Erythroblast (primary cell): ENCODE measurements at regions not wholly inside any gene's neighbourhood (a gene's known extent, or its start where the extent isn't known, plus 50 kb on each side); places are given as distances from the start of the nearest gene placed in this dataset.
"Not testable (repeated sequence)": the region's sequence is repeated elsewhere in the genome, so short reads cannot be mapped to it uniquely, and the experiment has no call there.

Experiments
- DNase-seq, 2 experiments: peaks; one replicate each; lab custom pipeline; 2025; lab: John Stamatoyannopoulos, UW
- GATA1 ChIP-seq: IDR thresholded peaks from 2 replicates; pipeline ENCODE4 v1.6.1; 2011; ENCODE audit warnings: low read depth, mild to moderate bottlenecking, control low read depth, low read length, moderate library complexity
- POLR2A ChIP-seq: IDR thresholded peaks from 2 replicates; pipeline ENCODE4 v1.6.1; 2011; ENCODE audit warnings: mild to moderate bottlenecking, low read length

GRCh38 chr6:141095308-141095707 is 1037.4 kb upstream of the GJE1 start:
- TF ChIP-seq GATA1 (no peak), POLR2A (no peak)
- DNase-seq: no peak

DNA sequence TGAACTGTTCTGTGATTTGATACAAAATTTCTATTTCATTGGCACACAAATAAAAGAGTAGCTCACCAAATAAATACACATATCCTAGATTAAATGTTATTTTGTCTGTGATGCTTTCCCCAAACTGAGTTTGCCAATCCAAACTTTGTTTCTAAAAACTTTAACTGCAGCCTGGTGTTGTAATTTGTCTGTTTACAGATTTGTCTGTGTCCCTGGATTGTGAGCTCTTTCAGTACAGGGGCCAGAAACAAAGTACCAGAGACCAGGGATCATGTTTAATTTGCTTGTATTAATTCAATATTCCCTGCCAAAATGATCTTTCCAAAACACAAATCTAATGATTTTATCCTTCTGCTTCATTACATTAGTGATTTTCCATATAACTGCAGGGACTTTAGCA is 1044.6 kb upstream of the GJE1 start:
- no peak for TF ChIP-seq GATA1
- no peak for TF ChIP-seq POLR2A
- no peak for DNase-seq

DNA sequence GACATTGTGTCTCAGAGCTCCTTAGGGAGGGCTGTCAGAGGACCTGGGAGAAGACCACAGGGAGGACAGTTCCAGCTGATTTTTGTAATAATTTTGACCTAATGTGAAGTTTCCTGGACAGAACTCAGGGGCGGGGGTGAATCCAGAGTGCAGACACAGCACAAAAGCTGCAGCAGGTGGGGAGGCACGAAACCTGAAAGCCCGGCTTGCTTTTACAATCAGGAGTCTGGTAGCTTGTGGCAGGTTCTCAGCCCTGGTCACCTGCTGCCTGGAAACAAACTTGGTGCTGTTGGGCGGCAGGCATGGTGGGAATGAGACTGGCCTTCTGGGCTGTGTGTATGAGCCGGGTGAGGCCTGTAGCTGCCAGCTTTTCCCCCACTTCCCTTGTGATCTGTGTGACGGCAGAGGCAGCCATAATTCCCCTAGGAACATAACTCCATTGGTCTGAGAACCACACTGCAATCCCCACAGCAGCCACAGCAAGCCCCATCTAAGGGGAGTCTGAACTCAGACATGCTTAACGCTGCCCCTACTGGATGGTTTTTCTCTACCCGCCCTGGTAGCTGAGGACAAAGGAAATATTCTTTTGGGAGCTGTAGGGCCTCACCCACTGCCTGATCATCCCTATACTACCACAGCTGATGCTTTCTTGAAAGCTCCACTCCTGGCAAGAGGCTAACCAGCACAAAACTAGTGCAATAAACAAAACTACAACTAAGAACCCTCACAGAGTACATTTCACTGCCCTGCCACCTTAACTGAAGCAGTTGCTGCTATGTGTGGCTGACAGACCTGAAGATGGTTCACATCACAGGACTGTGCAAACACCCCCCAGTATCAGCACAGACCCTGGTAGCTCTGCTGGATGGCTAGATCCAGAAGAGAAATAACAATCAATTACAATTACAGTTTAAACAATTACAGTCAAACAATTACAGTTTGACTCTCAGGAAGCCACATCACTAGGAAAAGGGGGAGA is 1055.1 kb upstream of the GJE1 start:
- DNase-seq: peak; percentile 18 to 21
- TF ChIP-seq POLR2A (no peak), GATA1 (no peak)

GRCh38 chr6:141057761-141058160 is 1075.0 kb upstream of the GJE1 start:
- no peak for DNase-seq
- TF ChIP-seq GATA1: no peak
- TF ChIP-seq POLR2A: no peak

GRCh38 chr6:141056945-141057625 is 1075.6 kb upstream of the GJE1 start:
- no peak for TF ChIP-seq POLR2A
- no peak for TF ChIP-seq GATA1
- DNase-seq: no peak

GRCh38 chr6:141050471-141050870 is 1082.3 kb upstream of the GJE1 start:
- no peak for DNase-seq
- TF ChIP-seq GATA1 (no peak), POLR2A (no peak)

- TF ChIP-seq GATA1: no peak
- DNase-seq: no peak
These were observed 1084.3 kb upstream of the GJE1 start for GRCh38 chr6:141048451-141048850.

GRCh38 chr6:141046496-141046895 is 1086.2 kb upstream of the GJE1 start:
- not testable (repeated sequence) for DNase-seq

DNA sequence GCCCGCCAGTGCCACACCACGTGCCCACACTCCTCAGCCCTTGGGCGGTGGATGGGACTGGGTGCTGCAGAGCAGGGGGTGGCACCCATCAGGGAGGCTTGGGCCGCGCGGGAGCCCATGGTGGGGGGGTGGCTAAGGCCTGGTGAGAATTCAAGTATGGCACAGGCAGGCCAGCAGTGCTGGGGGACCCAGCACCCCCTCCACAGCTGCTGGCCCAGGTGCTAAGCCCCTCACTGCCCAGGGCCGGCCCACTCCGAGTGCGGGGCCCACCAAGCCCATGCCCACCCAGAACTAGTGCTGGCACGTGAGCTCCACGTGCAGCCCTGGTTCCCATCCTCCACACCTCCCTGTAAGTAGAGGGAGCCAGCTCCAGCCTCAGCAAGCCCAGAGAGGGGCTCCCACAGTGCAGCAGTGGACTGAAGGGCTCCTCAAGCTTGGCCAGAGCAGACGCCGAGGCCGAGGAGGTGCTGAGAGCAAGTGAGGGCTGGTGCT is 1091.1 kb upstream of the GJE1 start:
- TF ChIP-seq GATA1: no peak
- TF ChIP-seq POLR2A: no peak
- DNase-seq: no peak

DNA sequence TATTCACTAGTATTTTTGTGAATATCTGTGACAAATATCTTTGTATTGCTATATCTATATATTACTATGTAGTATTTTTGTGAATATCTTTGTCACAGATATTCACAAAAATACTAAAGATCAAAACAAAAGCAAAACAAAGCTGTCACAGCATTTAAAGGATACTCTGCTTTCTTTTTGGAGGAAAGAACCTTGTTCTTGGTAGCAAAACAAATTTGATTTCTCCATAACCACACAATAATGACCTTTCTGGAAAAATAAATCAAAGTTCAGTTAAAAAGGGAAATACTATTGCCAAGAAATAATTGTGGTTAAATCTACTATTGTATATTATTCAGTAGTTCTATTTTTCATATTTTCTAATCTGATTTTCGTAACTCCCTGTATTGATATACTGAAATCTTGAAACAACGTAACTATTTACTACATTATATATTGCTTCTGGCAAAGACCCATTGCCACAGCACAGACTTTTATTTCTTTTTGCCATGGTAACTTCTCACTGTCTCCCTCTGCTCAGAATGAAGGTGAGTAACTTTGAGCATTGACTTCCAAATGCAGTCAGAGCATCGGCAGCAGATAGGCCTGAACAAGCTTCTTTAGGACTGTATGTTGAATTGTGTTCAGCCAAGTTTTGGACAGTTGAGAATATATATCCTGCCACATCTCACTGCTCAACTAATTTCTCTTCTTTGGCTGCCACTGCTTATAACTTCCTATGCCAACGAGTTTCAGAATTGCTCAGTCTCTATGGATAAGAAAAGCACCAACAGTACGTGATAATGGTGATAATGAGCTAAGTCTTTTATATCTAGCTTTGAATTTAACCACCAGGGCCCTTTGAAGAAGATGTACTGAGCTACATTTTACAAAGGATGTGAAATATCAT is 1097.2 kb upstream of the GJE1 start:
- TF ChIP-seq GATA1 (no peak), POLR2A (no peak)
- no peak for DNase-seq

DNA sequence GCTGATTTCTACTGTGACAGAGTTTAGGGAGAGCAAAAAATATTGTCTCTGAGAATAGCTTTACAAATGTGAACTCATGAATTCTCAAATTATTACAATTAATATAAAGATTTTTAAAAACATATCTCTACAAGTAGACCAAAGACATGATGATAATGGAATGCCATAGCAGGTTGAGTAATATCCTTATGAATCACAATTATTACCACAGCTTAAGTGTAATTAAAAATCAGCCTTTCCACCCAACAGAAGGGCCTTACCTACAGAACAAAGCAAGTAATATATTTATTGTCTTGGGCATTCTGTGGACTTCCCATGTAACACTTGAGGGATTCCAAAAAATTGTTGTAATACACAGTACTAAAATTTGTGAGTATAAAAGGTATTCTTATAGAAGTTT is 1099.6 kb upstream of the GJE1 start:
- TF ChIP-seq POLR2A: no peak
- TF ChIP-seq GATA1: no peak
- no peak for DNase-seq

GRCh38 chr6:141029908-141030307 is 1102.8 kb upstream of the GJE1 start:
- DNase-seq: no peak
- TF ChIP-seq POLR2A (no peak), GATA1 (no peak)

GRCh38 chr6:141028791-141029280 is 1103.9 kb upstream of the GJE1 start:
- TF ChIP-seq GATA1: no peak
- no peak for TF ChIP-seq POLR2A
- no peak for DNase-seq
